ENCODE measurements at regions not wholly inside any gene's neighbourhood (a gene's known extent, or its start where the extent isn't known, plus 50 kb on each side); places are given as distances from the start of the nearest gene placed in this dataset.

DNA sequence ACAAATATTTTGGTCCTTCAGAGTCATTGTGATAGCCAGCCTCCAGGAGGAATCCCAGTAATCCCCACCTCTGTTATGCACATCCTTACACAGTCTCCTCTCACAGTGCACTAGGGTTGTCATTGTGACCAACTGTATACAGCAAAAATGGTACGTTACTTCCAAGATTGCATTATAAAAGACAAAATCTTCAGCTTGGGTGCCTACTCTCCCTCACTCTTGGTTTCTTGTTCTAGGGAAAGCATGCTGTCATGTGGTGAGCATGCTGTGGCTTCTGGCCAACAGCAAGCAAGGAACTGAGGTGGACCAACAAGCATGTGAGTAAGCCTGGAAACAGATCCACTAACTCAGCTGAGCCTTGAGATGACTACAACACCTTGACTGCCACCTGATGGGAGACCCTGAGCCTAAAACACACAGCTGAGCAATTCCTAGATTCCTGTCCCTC, 130.1 kb upstream of the DST start:
- H3K27ac ChIP-seq = no peak overlapping the region
- TF ChIP-seq ZFX (IDR thresholded peaks at IDR 0.05) (no peak), CTCF (conservative IDR thresholded peaks at IDR 0.05) (no peak)

DNA sequence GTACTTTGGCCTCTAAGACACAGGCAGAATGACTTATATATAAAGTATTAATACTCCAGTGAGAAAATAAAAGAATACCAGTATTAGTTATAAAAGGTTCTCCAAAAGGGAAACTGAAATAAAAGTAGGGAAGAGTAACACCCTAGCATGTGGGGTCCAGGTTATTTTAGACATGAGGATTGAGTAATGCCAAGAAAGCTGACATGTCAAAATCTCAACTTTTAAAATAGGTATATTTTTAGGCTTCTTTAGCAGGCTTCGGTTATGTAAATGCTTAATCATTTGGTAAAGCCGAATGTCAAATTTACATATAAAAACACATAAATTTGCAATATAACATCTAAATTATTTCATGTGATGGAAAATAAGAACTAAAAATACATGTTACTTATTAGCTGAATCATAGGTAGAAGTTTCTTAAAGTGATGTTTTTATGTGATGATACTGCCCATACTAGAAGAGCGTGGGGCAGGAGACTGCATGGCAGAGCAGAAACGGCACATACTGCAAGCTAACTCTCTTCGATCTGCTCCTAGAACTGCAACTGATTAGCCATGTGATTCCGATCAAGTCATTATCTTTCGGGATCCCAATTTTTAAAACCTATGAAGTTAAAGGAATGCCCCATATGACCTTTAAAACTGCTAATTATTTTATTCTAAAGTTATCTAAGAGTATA, 129.4 kb upstream of the DST start:
- TF ChIP-seq CTCF (conservative IDR thresholded peaks at IDR 0.05) (no peak), ZFX (IDR thresholded peaks at IDR 0.05) (no peak)
- no peak overlapping the region for H3K27ac ChIP-seq

DNA sequence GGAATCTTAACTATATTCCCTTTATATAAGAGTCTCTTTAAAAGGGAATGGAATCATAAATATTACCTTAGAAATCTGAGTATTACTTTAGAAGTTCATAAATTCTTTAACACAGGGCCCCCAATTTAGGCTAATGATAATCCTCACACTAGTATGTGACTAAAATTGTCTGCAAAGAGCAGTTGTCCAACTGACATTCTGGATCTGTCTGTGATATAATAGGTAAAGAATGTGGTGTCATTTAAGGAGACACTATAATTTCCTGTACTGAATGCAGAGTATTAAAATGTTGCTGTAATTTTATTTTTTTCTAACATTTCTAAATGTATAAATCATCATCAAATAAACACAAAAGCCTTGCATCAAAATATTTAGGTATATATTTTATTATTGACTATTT, 128.5 kb upstream of the DST start:
- no peak overlapping the region for H3K27ac ChIP-seq
- TF ChIP-seq ZFX (IDR thresholded peaks at IDR 0.05) (no peak), CTCF (conservative IDR thresholded peaks at IDR 0.05) (no peak)

- TF ChIP-seq ZFX (IDR thresholded peaks at IDR 0.05) (no peak), CTCF (conservative IDR thresholded peaks at IDR 0.05) (no peak)
- no peak overlapping the region for H3K27ac ChIP-seq
Measured at GRCh38 chr6:56770011-56770520, 127.4 kb upstream of the DST start.

DNA sequence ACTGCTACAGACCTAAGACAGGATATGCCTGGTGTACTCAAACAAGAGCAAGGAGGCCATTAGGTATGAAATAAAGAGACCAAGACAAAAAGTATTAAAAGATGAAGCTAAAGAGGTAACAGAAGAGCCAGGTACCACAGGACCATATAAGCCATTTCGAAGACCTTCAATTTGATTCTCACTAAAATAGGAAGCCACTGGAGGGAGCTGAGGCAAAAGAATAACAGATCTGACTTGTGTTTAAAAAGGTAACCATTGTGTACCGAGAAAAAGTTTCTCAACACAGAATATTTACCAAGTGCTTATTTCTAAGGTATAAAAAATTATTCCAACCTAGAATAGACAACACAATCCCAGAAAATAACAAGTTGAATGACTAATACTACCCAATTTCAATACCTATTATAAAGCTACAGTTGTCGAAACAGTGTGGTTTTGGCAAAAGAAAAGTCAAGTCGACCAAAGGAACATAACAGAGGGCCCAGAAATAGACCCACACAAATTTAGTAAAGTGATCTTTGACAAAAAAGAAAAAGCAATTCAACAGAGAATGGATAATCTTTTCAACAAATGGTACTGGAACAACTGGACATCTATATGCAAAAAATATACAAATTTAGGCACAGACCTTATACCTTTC, 125.3 kb upstream of the DST start:
- H3K27ac ChIP-seq = no peak overlapping the region
- TF ChIP-seq ZFX (IDR thresholded peaks at IDR 0.05) (no peak), CTCF (conservative IDR thresholded peaks at IDR 0.05) (peak; percentile 2; the same call in 1 of the 2 replicates)

GRCh38 chr6:56767435-56767834, 124.7 kb upstream of the DST start:
- TF ChIP-seq ZFX (IDR thresholded peaks at IDR 0.05) = no peak
- TF ChIP-seq CTCF (conservative IDR thresholded peaks at IDR 0.05) = no peak

DNA sequence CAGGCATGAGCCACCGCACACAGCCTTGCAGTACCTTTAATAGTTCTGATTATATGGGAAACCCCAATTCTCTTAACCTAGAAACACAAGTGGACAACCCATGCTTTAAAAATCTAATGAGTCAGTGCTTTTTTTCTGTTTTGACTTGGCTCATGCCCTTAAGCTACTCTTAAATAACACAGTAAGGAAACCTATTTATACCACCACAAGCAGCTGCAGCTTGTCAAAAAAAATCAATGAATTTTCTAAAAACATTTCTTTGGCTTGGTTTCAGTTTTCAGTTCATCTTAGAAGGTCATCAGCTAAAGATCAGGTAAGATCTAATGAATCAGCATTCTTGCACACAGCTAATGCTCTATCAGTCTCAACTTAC, 124.1 kb upstream of the DST start:
- H3K27ac ChIP-seq = no peak overlapping the region
- TF ChIP-seq ZFX (IDR thresholded peaks at IDR 0.05) (no peak), CTCF (conservative IDR thresholded peaks at IDR 0.05) (no peak)

More at GRCh38 chr6:56767435-56767834, 124.7 kb upstream of the DST start:
- no peak overlapping the region for H3K27ac ChIP-seq
